NCI-H2107 treated with DMSO at 0.1 percent for 48 hours (cell line): ENCODE measurements at regions not wholly inside any gene's neighbourhood (a gene's known extent, or its start where the extent isn't known, plus 50 kb on each side); places are given as distances from the start of the nearest gene placed in this dataset.
"Not testable (repeated sequence)": the region's sequence is repeated elsewhere in the genome, so short reads cannot be mapped to it uniquely, and the experiment has no call there.

Experiments
- DNase-seq: peaks from one replicate; lab custom pipeline; 2025; ENCODE audit not compliant: unreplicated experiment; lab: John Stamatoyannopoulos, UW

- DNase-seq: no peak
These were observed 92.5 kb downstream of the MMUT start for GRCh38 chr6:49370518-49370917.

GRCh38 chr6:49366539-49366938 is 96.5 kb downstream of the MMUT start:
- no peak for DNase-seq

GRCh38 chr6:49348561-49348960 is 114.5 kb downstream of the MMUT start:
- no peak for DNase-seq

GRCh38 chr6:49342410-49342809 is 120.6 kb downstream of the MMUT start:
- DNase-seq: peak; percentile 70

DNA sequence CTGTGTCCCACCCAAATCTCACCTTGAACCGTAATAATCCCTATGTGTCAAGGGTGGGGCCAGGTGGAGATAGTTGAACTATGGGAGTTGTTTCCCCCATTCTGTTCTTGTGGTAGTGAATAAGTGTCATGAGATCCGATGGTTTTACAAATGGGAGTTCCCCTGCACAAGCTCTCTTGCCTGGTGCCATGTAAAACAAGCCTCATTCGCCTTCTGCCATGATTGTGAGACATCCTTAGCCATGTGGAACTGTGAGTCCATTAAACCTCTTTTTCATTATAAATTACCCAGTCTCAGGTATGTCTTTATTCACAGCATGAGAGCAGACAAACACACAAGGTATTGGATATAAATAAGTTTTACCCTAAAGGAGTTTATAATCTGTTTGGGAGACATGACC is 121.2 kb downstream of the MMUT start:
- no peak for DNase-seq

DNA sequence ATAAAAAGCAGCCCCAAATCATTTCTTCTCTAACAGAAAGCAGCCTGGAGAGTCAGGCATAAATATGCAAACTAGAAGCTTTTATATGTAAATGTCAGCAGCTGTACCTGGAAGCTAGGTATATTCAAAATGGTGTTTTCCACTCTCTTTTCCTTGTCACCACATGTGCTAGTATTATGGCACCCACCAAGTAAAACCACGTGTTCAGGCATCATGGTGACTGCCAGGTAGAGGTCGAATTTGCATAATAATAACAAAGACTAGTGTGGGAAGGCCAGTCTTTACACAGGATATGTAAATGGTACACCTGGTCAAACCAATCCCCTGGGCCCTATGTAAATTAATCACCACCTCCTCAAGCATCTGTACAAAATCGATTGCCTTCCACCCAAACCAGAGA is 124.0 kb downstream of the MMUT start:
- DNase-seq: no peak

- DNase-seq: no peak
These were observed 126.4 kb downstream of the MMUT start for GRCh38 chr6:49336514-49337131.

- DNase-seq: no peak
These were observed 129.5 kb downstream of the MMUT start for GRCh38 chr6:49333345-49334125.

GRCh38 chr6:49332781-49333180 is 130.3 kb downstream of the MMUT start:
- DNase-seq: no peak

DNA sequence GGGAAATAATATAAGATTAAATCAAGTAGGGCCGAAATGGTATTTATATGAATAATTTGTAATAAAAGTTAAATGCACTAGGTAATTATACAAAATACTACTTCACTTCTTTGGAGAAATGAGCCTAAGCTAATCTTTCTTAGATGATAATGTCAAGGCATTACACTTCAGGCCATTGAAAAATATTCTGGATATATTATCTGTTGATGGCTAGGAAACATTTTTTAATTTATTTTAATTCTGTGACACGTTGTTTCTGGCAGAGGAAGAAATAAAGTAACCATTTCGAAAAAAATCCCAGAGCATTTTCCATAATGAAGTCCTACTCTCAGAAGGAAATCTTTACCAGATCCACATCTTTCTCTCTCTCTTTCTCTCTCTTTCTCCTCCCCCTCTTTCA is 133.9 kb downstream of the MMUT start:
- no peak for DNase-seq

DNA sequence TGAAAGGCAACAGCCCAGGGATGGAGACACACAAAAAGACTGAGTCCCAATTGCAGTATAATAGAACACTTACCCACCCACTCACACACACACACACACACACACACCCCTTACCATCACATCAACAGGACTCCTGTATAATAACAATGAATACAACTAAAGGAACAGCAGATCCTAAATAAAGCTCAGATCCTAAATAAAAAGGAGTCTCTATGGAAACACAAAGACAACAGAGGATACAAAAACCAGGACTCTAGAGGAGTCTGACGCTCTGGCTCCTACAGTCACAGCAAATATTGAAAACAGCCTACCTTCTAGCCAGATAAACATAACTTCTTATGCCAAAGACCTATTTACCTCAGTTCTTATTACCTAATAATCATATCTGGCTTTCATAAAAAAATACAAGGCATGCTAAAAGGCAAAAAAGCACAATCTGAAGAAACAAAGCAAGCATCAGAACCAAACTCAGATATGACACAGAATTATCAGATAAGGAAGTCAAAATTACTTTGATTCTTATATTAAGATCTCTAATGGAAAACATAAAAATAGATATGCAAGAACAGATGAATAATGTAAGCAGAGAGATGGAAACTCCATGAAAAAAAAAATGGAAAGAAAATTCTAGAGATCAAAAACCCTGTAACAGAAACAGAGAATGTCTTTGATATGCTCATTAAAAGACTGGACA is 134.9 kb downstream of the MMUT start:
- DNase-seq: no peak

DNA sequence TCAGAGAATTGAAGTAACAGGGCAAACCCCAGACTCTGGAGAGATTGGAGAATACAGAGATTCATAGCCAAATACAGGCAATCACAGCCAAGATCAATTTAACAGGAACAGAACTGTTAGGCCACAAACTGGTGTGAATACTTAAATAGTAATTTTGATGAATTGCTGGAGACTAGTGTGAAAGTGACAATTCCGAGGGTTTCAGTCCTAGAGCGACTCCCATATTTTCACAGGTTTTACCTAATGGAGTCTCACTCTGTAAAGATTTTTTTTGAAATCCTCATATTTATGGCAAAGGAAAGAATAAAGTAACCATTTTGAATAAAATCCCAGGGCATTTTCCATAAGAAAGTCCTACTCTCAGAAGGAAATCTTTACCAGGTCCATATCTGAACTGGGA is 135.5 kb downstream of the MMUT start:
- DNase-seq: no peak

DNA sequence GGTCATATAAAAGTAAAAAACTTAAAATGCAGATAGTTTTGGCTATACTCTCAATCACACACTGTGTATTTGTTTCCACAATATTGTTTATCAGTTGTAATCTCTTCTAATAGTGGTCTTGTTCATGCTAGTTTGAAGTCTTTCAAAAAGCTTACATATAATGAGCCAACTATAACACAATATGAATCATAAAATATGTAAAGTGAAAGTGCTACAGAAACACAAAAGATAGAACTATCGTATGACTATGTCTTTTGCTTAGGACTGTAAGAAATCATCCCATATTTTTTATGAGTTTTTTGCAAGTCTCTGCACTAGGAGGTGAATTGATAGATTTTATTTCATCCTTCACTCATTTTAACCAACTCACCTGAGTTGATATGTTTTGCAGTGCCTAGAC is 136.0 kb downstream of the MMUT start:
- no peak for DNase-seq

DNA sequence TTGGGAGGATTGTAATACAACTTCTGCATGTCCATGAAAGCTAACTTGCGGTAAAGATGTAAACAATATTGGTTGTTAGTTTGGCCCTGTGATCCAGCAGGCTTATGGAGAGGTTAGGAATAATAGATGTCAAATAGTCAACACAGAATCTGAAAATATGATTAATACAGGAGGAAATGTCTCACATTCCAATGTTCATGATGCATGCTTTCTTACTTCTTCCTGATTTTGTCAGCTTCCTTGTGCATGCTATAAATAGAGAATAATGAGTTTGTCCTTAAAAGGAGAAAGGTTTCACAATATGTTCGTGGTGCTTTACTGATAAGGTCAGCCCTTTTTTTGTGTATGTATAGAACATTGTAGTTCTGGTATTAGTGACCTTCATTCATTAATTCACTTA is 136.7 kb downstream of the MMUT start:
- no peak for DNase-seq

GRCh38 chr6:49325891-49326290 is 137.2 kb downstream of the MMUT start:
- DNase-seq: no peak

- DNase-seq: no peak
These were observed 140.2 kb downstream of the MMUT start for GRCh38 chr6:49322861-49323260.

DNA sequence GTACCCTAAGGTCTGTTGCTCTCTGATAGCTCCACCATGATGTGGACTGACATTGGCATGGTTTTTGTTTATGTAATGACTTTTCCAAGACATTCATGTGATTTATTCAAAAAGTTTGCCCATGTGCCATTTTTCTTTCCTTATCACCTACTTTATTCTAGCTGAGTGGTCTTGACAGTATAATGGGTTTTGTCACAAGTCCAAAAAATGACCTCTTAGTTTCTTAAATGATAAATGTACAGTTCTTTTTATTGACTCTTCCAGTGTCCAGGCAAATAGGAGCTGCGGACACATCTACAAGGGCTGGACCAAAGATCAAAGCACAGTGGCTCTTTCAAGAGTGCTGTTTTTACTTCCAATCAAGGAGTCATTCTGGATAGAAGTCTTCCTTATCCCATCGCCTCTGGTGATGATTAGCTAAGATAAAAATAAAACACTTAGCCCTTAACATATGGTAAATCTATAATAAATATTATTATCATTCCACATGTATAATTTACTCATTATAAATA is 141.4 kb downstream of the MMUT start:
- DNase-seq: no peak

DNA sequence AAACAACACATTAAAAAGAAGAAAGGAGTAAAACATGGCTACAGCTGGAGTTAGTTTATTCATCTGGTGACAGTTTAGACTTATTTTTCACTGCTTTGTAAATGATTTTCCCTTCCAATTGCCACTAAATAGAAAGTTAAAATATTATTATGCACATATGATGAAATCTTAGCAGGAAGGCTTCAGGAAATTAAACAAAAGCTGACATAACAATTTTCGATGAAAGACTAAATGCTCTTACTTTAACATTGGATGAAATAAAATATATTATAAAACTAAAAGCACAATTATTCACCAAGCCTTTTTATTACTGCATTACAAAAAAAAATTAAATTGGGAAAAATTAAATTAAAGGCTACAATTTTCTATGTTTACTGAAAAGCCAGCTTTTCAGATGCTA is 158.0 kb downstream of the MMUT start:
- no peak for DNase-seq

GRCh38 chr6:49304393-49304792 is 158.7 kb downstream of the MMUT start:
- not testable (repeated sequence) for DNase-seq

DNA sequence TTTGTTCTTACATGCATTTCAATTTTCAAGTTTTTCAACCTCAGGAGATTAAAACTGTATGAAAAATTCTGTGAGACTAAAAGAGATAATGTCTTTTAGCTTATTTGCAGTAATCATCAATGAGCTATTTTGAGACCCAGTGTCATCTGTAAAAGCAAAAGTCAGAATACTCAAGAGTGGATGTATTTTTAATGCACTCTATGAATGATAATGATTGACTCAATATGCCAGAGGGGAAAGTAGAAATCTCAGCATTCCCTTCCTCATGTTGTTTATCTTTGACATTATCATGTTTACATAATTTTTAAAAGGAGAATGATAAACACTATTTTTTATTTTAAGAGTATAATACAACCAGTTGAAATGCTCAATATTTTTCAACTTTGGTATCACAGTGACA is 162.1 kb downstream of the MMUT start:
- no peak for DNase-seq

DNA sequence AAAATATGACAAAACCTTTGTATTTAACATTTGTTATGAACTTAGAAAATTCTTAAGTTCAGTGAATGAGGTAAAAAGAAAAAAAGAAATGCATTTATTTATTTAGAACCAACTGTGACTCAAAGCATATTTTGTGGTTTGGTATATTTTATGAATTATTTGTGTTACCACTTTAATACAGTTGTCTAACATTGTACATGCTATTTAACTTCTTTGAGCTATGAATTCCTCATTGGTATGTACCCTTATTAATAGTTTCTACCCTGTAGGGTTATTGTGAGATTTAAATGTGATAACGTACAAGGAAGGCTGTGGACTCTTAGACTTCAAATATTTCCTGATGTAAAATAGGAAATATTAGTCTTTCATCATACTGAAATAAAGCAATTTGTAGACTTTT is 162.6 kb downstream of the MMUT start:
- no peak for DNase-seq

DNA sequence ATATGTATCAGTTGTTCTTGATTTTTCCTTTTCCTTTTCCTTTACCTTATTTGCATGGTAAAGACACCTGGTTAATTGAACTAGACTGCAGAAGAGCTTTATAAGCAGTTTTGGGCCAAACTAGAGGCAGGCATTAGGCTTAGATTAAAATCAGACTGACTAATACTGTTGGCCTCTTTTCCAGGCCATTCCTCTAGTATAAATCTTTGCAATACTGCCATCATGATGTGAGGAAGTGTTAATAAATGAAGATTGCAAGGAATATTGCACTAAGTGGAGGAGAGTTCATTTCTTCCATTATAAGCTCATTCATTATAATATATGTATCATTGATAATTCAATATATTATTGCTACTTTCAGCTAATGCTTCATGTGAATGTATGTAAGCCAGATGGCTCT is 163.8 kb downstream of the MMUT start:
- DNase-seq: no peak
